SK-MEL-5 (cell line): ENCODE measurements at regions not wholly inside any gene's neighbourhood (a gene's known extent, or its start where the extent isn't known, plus 50 kb on each side); places are given as distances from the start of the nearest gene placed in this dataset.
"Not testable (repeated sequence)": the region's sequence is repeated elsewhere in the genome, so short reads cannot be mapped to it uniquely, and the experiment has no call there.

Source experiments
- DNase-seq: peaks from one replicate; pipeline ENCODE4 v3.0.0-alpha.2; 2016; ENCODE audit warnings: low read depth, low spot score
- in situ Hi-C: cut with HindIII; loops from 2 replicates; pipeline ENCODE4 v1.10.0; 2016; ENCODE audit warnings: low sequenced_read_pairs, high pct_unique_total_duplicates, low pct_unique_long_range_greater_than_20kb

DNA sequence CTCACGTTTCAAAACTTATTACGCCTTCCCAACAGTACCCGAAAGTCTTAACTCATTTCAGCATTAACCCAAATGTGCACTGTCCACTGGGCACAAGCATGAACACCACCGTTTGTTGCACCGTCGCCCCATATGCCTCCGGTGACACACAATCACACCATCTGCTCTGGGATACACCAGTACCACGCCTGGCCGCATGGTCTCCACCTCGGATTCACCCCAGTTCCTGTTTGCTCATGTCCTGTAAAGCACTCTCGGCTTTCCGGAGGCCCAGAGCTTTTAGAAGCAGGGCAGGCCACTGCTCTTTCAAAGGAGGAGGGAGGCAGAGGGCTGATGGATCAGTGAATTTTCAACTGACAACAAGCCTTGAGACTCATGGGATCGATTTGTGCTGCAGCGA lies 1570.0 kb upstream of the DEFB115 start:
- no peak for DNase-seq
- in situ Hi-C loops, result no loop called here

DNA sequence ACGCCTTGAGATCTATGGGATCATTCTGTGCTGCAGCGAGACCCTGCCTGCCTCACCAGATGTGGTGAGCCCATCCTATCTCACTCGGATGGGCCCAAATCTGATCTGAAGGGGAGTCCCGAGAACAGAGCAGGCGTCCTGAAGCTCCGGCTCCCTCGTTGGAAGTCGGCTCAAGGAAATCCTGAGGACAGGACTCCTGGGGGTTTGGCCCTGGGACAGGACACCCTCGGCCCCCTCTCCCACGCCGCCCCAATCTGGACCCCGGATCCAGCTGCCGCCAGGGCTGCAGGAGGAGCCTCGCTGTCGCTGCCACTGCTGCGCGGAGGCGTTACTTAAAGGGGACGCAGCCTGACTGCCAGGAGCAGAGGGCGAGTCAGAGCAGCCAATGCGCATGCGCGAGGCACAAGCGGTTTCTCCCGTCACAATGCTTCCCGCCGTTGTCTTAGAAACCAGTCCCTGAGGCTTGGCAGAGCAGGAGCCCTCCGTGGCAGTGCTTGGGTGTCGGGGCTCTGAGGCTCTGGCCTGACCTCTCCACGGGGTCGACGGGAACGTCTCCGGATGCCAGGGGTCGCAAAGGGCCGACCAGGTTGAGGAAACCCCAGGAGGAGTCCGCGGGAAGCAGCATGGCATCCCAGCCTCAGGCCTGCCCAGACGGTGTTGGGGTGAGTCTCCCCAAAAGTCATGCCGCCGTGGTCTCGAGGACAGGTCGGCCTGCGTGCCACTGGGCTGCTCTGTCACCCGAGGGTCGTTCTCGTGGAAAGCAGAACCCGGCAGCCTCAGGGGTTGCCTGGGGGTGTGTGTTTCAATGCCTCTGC lies 1567.8 kb upstream of the DEFB115 start:
- in situ Hi-C loops, result no loop called here
- DNase-seq, result peak; percentile 86

DNA sequence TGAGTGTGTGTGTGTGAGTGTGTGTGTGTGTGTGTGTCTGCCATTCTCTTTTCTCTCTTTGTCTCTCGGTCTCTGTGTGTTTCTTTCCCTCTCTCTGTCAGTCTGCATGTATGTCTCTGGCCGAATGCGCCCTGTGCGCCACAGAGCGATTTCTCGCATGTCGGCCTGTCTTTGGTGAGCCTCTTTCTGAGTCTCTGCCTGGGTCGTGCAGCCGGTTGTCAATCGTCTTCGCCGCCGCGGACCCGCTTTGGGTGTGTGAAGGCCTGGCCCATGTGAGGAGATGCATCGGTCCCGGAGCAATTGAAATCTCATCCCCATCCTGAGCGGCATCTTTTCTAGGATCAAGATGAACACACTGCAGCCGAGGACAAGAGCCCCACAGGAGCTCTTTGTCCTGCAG lies 1567.2 kb upstream of the DEFB115 start:
- in situ Hi-C loops, result no loop called here
- DNase-seq, result no peak

DNA sequence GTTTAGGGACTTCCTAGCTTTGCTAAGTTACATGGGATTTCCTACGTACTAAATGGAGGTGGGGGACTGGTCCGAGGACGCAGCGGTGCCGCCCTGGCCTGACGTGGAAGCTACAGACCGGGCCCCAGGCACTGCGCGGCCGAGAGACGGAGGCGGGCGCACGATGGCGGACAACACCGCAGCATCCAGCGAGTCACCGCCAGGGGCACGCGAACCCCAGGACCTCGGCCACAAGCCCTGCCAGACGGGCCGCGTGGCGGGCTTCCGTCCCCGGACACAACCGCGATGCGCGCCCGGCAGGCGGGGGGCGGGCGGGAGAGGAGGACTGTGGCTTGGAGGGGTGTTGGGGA lies 1516.9 kb upstream of the DEFB115 start:
- no peak for DNase-seq
- in situ Hi-C loops, result no loop called here

DNA sequence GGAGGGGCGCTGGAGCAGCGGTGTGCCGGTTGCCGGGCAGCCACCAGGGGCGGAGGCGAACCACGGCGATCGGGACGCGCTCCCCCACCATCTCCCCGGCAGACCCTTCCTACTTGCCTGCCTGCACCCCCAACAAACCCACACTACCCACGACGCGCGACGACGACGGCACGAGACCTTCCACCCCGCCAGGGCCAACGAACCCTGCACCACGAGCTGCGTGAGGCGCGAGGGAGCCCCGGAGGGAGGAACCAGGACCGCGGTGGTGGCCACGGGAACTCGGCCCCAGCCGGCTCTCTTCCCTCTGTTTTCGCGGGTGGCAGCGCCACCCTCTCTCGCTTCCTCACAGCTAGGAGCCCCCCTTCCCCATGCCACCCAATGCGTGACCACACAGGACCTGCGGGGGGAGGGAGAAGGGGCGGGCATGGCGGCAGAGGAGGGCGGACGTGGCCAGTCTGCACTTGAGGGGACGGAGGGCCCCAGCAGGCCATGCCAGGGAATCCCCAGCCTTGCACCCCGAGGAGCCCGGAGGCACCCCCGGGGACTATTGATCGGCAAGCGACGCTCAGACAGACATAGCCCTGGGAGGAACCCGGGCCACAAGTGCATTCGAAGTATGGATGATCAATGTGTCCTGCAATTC lies 1516.4 kb upstream of the DEFB115 start:
- in situ Hi-C loops, result no loop called here
- DNase-seq, result no peak

DNA sequence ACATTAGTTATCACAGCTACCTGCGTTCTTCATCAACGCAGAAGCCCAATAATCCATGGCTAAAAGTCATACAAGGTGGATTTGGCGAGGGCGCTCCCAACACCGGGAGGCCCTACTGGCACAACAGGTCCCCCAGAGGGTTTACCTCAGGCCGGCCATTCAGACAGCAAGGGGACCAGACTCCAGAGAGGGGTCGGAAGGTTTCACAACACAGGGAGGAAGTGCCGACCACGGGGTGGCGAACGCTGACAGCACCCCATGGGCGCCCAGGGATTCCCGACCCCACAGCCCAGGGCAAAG lies 1515.9 kb upstream of the DEFB115 start:
- no peak for DNase-seq
- in situ Hi-C loops, result no loop called here

DNA sequence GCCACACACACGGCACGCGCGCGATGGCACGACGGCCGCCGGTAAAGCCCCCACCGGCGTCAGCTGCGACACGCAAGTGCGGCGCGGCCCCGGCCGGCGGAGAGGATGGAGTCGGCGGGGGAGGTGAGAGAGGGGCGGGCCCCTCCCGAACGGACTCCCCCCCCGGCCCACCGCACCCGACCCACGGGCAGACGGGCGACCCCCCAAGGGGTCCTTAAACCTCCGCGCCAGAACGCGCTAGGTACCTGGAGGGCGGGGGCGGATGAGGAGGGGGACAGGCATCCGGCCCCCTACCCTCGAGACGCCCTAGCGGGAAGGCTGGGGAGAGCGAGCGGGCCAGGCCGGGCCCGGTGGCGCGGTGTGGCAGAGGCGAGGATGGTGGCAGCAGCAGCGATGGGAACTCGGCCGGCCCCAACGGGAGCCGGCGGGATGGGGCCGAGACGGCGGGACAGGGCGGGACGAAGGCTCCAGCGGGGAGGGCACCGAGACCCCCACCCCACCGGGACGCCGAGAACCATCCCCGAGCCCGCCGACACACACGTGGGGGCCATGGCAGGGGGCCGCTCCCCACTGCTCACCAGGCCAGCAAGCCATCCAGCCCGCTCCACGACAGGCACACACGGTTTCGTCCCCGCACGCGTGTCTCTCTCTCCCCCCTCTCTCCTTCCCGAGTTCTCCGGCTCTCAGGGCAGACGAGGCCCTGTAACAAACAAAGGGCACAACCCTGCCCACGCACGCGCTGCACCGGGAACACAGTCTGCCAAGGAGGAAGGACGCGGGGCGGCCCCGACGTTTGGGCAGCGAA lies 1515.4 kb upstream of the DEFB115 start:
- in situ Hi-C loops, result no loop called here
- DNase-seq, result no peak

DNA sequence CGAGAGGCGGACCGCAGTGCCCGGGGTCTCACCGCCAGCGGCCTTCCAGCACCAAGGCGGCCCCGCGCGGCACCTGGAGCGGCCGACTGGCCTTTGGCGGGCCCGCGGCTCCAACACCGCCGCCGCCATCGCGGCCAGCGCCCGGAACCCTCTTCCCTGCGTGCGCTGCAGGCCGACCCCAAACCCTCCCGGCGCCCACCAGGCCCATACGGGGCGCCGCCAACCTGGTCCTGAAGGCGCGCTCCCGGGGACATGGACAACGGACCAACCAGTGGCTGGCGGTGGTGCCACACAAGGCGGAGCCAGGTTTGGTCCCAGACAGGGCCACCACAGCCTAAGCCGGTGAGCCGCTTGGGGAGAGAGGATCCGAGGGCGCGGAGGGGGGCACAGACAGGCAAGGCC lies 1514.8 kb upstream of the DEFB115 start:
- no peak for DNase-seq
- in situ Hi-C loops, result no loop called here

DNA sequence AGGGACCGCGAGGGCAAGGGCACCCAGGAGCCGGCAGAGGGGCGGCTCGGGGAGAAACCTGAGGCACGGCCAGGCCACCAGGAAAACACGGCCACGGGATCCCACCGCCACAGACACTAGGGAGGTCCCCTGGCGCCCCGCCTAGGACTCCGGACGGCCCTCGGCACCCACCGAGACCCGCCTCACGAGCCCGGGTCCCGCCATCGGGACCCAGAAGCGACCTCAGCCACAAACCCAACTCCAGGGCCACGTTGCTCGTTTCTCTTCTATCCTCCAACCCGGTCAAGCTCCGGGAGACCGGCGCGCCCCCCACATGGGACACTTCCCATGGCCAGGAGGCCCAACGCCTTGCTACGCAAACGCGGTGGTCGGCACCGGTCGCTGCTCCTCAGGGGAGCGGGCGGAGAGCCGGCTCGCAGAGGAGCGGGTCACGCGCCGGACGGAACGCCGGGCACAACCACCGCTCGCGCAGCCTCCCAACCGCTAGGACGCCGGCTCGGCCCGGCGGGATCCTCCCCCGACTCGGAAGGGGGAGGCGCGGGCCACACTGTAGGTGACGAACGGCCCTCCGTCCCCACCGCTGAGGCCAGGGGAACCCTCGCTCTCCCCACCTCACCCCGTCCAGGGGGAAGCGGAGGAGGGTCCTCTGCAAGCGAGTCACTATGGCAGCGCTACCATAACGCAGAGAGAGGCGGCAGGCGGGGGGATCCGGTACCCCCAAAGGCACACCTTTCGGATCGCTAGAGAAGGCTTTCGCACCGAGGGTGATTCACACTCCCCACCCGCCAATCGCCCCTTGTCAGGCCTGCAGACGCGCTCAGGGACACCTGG lies 1514.1 kb upstream of the DEFB115 start:
- DNase-seq, result no peak
- in situ Hi-C loops, result no loop called here

DNA sequence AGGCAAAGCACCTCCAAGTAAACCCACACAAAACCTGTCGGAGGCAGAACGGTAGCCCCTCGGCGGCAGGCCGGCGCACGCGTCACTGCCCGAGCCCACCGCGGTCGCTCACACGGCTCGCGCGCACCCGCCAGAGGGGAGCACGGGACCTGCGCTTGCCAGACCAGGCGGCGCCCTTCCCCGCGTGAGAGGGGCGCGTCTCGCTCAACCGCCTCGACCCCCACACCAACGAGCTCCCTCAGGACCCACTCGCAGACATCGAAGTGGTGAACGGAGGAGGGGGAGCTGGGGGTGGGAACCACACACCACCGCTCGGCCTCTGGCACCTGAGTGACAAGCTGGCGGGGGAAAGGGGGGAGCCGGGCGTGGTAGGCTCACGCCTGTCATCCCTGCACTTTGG lies 1513.4 kb upstream of the DEFB115 start:
- in situ Hi-C loops, result no loop called here

DNA sequence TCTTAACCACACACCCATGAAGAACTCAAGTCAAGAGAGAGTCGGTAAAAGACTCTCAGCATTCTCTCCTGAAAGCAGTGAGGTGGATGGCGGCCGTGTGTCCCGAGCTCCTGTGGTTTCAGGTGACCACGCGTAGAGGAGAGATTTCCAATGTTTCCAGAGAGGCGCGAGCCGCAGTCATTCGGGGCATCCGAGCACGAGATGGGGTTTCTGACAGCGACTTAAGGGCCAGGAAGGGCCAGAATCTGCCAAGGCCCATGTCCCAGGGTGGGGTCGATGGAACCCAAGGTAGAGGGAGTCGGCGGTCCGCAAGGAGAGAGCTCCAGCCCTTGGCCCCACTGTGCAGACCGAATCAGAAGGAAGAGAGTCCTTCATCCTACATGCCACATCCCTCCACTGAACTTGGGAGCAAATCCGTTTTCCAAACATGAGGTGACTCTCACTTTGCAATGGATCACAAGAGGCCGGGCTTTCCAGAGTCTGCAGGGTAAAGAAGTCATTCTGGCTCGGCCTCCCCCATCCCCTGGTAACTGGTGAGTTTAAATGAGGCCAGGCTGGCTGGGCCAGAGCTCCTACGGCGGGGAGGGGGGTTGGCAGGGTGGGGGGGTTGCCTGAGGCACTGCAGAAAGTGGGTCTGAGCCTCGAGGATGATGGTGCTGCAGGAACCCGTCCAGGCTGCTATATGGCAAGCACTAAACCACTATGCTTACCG lies 1511.8 kb upstream of the DEFB115 start:
- DNase-seq, in situ Hi-C loops: not testable (repeated sequence)

More for the DNA sequence above, 1513.4 kb upstream of the DEFB115 start:
- DNase-seq, result no peak

DNA sequence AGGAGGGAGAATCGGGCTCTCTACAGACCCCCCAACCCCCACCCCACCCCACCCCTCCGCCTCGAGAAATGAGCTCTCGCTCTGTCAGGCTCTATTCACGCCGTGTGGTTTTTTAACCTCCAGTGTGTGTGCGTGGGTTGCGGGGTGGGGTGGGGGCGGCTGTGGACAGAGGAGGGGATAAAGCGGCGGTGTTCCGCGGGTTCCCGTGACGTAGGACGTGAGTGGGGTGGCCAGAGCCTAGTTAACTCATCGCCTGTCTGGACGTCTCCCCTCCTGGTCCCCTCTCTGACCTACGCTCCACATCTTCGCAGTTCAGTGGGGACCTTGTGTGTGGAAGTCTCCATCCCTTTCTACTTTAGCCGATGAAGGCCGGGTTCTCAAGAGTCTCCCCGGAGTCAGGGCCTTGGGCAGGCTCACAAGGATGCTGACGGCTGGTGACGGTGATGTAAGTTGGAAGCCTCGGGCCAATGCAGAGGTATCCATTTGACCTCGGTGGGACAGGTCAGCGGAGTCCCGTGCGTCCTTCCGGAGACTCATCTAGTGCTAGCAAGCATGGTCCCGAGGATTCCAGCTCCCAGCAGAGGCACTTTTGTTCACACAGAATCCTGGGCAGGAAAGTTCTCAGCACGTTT lies 1507.1 kb upstream of the DEFB115 start:
- in situ Hi-C loops, result no loop called here
- no peak for DNase-seq

DNA sequence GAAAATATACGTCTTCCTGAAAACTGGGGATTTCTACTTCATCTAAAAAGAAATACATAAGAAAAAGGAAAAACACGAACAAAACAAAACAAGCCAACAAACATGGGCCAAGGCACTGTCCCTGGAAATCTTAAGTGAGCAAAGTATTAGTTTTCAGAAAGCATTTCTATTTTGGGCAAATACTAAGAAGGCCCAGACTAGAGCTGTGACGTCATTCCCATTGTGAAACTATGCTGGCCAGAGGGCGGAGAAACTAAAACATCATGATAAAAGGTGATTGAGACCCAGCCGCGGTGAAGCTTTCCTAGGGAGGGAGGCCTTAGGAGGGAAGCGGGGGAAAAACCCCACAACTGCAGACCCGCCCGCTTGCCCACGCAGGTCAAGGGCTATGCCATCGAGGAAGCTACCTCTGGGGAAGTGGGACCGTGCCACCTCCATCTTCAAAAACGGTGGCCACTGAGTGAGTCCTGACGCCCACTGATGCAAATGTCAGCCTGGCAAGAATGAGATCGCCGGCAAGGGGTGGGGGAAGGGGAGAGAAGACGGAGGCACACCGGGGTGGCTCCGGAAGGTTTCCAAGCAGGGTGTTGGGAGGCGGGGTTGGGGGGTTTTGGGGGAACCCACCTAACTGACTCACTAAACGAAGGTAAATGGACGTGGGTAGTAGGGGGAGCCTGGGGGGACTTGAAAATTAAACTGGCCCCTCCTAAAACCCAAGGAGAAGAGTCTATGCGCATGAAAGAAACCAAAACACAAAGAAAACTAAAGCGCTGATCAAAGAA lies 1504.6 kb upstream of the DEFB115 start:
- DNase-seq, in situ Hi-C loops: not testable (repeated sequence)

DNA sequence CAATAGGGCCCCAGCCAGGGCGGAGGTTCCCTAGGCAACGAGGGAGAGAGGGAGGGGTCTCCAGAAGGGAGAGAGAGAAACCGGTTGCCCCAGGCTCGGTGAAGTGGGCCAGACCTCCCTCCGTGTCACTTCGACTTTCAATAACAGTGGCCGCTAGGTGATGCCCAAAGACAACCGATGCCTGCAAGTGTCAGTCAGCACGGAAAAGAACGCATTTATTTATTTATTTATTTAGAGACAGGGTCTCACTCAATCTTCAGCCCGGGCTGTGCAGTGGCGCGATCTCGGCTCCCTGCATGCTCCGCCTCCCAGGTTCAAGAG lies 1504.1 kb upstream of the DEFB115 start:
- in situ Hi-C loops, result not testable (repeated sequence)
- DNase-seq, result peak; percentile 37

DNA sequence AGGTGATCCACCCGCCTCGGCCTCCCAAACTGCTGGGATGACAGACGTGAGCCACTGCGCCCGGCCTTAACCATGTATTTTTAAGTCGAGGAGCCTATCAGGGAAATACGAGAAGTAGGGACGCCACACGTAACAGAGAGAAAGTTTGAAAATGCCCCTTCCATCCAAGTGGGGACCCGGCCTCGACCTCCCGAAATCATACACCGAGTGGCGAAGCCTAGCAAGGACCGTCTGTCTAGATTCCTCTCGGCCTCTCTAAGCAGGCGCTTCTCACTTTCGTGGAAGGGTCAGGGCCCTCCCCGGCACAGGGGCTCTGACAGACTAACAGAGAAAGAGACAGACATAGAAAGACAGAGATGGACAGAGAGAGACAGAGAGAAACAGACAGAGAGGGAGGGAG lies 1503.6 kb upstream of the DEFB115 start:
- in situ Hi-C loops, DNase-seq: not testable (repeated sequence)

DNA sequence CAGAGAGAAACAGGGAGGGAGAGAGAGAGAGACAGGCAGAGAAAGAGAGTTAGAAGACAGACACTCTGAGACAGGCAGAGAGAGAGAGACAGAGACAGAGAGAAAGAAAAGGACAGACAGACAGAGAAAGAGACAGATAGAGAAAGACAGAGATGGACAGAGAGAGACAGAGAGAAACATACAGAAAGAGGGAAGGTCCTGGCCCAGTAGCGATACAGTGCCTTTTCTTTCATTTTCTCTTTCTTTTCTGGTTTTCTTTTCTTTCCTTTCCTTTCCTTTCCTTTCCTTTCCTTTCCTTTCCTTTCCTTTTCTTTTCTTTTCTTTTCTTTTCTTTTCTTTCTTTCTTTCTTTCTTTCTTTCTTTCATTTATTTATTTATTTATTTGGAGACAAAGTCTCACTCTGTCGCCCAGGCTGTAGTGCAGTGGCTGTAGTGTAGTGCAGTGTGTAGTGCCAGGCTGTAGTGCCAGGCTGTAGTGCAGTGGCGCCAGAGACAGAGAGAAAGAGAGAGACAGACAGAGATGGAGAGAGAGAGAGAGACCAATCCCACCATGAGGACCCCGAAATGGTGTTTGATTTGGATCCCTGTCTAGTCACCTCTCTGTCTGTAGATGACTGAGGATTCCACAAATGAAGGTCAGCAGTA lies 1501.5 kb upstream of the DEFB115 start:
- in situ Hi-C loops, DNase-seq: not testable (repeated sequence)
